HCT116 (cell line): ENCODE measurements at regions not wholly inside any gene's neighbourhood (a gene's known extent, or its start where the extent isn't known, plus 50 kb on each side); places are given as distances from the start of the nearest gene placed in this dataset.

Source experiments
- ATAC-seq: fragments of 200-7000 bp; cut with Tn5 transposase; 2 replicates; pipeline ENCODE4 v1.9.1; 2020; ENCODE audit warnings: mild to moderate bottlenecking, moderate library complexity
- BruUV-seq: library from RNA; stranded (reverse); fragments of 400-500 nt; replicated peaks from 2 replicates; lab custom pipeline; 2021; lab: Mats Ljungman, UMichigan
- CTCF ChIA-PET: fragments of 300-600 bp; sonication (Branson Sonifier 250); formaldehyde crosslinking; loops from one replicate; lab custom pipeline; 2021; ENCODE audit warnings: antibody characterized with exemption; lab: Charles Lee
- POLR2A ChIA-PET: fragments of 300-600, 350-600 bp; sonication (Branson Sonifier 250); formaldehyde crosslinking; loops from one replicate; lab custom pipeline; 2021; ENCODE audit warnings: antibody characterized with exemption; lab: Charles Lee
- RAD21 ChIA-PET, 2 experiments: fragments of 300-600 bp; sonication (Branson Sonifier 250); formaldehyde crosslinking; loops; one replicate each; lab custom pipeline; 2023; ENCODE audit warnings: low total read pairs in 2 of 2; ENCODE audit not compliant: uncharacterized antibody in 2 of 2, unreplicated experiment in 2 of 2, low non-redundant PET in 1 of 2; lab: Charles Lee
- DNase-seq: peaks from one replicate; pipeline ENCODE4 v3.0.0-alpha.2; 2010; ENCODE audit warnings: low read depth, low spot score
- H2AFZ ChIP-seq: fragments of 200-600 bp; shearing (Covaris generic), sonication (generic); 2 replicates; pipeline ENCODE4 v1.6.1; 2017; ENCODE audit warnings: low read depth, mixed run types, mixed read lengths, antibody characterized with exemption, low read length; ENCODE audit not compliant: poor library complexity, severe bottlenecking
- H3K27ac ChIP-seq: 2 replicates; pipeline ENCODE4 v1.5.1; 2012; ENCODE audit warnings: low read depth, low read length
- H3K27me3 ChIP-seq: fragments of 200-600 bp; sonication (generic); 2 replicates; pipeline ENCODE4 v1.6.1; 2016; ENCODE audit warnings: mixed run types, low read length, mixed read lengths; ENCODE audit not compliant: insufficient read depth
- H3K36me3 ChIP-seq, 2 experiments: fragments of 200-500 bp in 1 of 2; fragments of 200-600 bp in 1 of 2; sonication (Bioruptor generic) in 1 of 2; sonication (generic) in 1 of 2; 2 replicates each; pipeline versions ENCODE4 v1.5.1 to v1.6.1; 2014 to 2016; ENCODE audit warnings: low read length in 2 of 2, inconsistent platforms in 1 of 2, mixed read lengths in 1 of 2, mixed run types in 1 of 2; ENCODE audit not compliant: insufficient read depth in 2 of 2, control insufficient read depth in 1 of 2
- H3K4me1 ChIP-seq, 2 experiments: fragments of 200-600 bp in 1 of 2; sonication (generic) in 1 of 2; 2 replicates each; pipeline versions ENCODE4 v1.5.1 to v1.6.1; 2012 to 2017; ENCODE audit warnings: low read length in 2 of 2, inconsistent platforms in 1 of 2, mild to moderate bottlenecking in 1 of 2, mixed read lengths in 1 of 2, mixed run types in 1 of 2, moderate library complexity in 1 of 2; ENCODE audit not compliant: insufficient read depth in 2 of 2, control insufficient read depth in 1 of 2
- H3K4me2 ChIP-seq: fragments of 200-600 bp; sonication (generic); 2 replicates; pipeline ENCODE4 v1.6.1; 2017; ENCODE audit warnings: mixed run types, low read length, mixed read lengths
- H3K4me3 ChIP-seq, 2 experiments: fragments of 200-600 bp in 1 of 2; sonication (generic) in 1 of 2; replicated peaks in 1 of 2; 2 replicates each; pipeline ENCODE4 v1.5.1; 2011 to 2016; ENCODE audit warnings: low read length in 2 of 2, control low read depth in 1 of 2, low read depth in 1 of 2, mild to moderate bottlenecking in 1 of 2, mixed read lengths in 1 of 2, mixed run types in 1 of 2
- H3K79me2 ChIP-seq: fragments of 200-600 bp; sonication (generic); 2 replicates; pipeline ENCODE4 v1.6.1; 2017; ENCODE audit warnings: mild to moderate bottlenecking, mixed run types, low read length, moderate library complexity, mixed read lengths; ENCODE audit not compliant: insufficient read depth
- H3K9ac ChIP-seq: fragments of 200-600 bp; sonication (generic); 2 replicates; pipeline ENCODE4 v1.6.1; 2016; ENCODE audit warnings: low read length, mixed read lengths
- H3K9me2 ChIP-seq: fragments of 200-600 bp; sonication (generic), shearing (Covaris generic); 2 replicates; pipeline ENCODE4 v1.6.1; 2017; ENCODE audit warnings: mixed run types, mild to moderate bottlenecking, moderate library complexity; ENCODE audit not compliant: insufficient read depth
- H3K9me3 ChIP-seq, 2 experiments: fragments of 200-500 bp in 1 of 2; fragments of 200-600 bp in 1 of 2; sonication (Bioruptor generic) in 1 of 2; sonication (generic) in 1 of 2; 2 replicates each; pipeline ENCODE4 v1.6.1; 2014 to 2017; ENCODE audit warnings: low read length in 2 of 2, mixed read lengths in 2 of 2, inconsistent platforms in 1 of 2, low read depth in 1 of 2, mild to moderate bottlenecking in 1 of 2, mixed run types in 1 of 2, moderate library complexity in 1 of 2; ENCODE audit not compliant: control insufficient read depth in 1 of 2, insufficient read depth in 1 of 2
- H4K20me1 ChIP-seq: fragments of 200-600 bp; sonication (generic), shearing (Covaris generic); 2 replicates; pipeline ENCODE4 v1.6.1; 2017; ENCODE audit warnings: mixed run types, mild to moderate bottlenecking, moderate library complexity; ENCODE audit not compliant: insufficient read depth
- CBX3 ChIP-seq: IDR thresholded peaks from 2 replicates; pipeline ENCODE4 v1.6.1; 2012; ENCODE audit warnings: low read depth
- EGR1 ChIP-seq: IDR thresholded peaks from 2 replicates; pipeline ENCODE4 v1.6.1; 2012; ENCODE audit warnings: low read depth
- EZH2 ChIP-seq: fragments of 200-600 bp; sonication (generic); IDR thresholded peaks from 2 replicates; pipeline ENCODE4 v1.6.1; 2017; ENCODE audit warnings: antibody characterized with exemption, mixed run types
- EZH2phosphoT487 ChIP-seq: fragments of 200-600 bp; IDR thresholded peaks from 2 replicates; pipeline ENCODE4 v1.6.1; 2018; ENCODE audit warnings: antibody characterized with exemption, borderline replicate concordance
- FOSL1 ChIP-seq: IDR thresholded peaks from 2 replicates; pipeline ENCODE4 v1.6.1; 2012; ENCODE audit warnings: low read depth
- JUND ChIP-seq: IDR thresholded peaks from 2 replicates; pipeline ENCODE4 v1.6.1; 2012
- POLR2AphosphoS5 ChIP-seq: IDR thresholded peaks from 2 replicates; pipeline ENCODE4 v1.6.1; 2011; ENCODE audit warnings: mild to moderate bottlenecking, low read depth, low read length, moderate library complexity
- RAD21 ChIP-seq: IDR thresholded peaks from 2 replicates; pipeline ENCODE4 v1.6.1; 2012; ENCODE audit warnings: low read depth, mild to moderate bottlenecking
- SP1 ChIP-seq: IDR thresholded peaks from 2 replicates; pipeline ENCODE4 v1.6.1; 2012; ENCODE audit warnings: low read depth
- YY1 ChIP-seq: IDR thresholded peaks from 2 replicates; pipeline ENCODE4 v1.6.1; 2011; ENCODE audit warnings: low read length, low read depth, moderate library complexity, mild to moderate bottlenecking; ENCODE audit not compliant: insufficient replicate concordance; ENCODE audit errors: extremely low read depth
- intact Hi-C: fragments of 100-400 bp; cut with micrococcal nuclease; formaldehyde crosslinking; loops from 2 replicates; pipeline ENCODE4 v1.10.0; 2022
- TF ChIP-seq, protein P1 (sequence below): IDR thresholded peaks from 2 replicates; pipeline ENCODE4 v1.6.1; 2012
- TF ChIP-seq, protein P2 (sequence below), 3 experiments: fragments of 200-600 bp in 1 of 3; sonication (generic) in 1 of 3; IDR thresholded peaks in 2 of 3; conservative IDR thresholded peaks in 1 of 3; 2 replicates each; pipeline ENCODE4 v1.5.1; 2012 to 2017; ENCODE audit warnings: low read depth in 2 of 3, low read length in 2 of 3, antibody characterized with exemption in 1 of 3, borderline replicate concordance in 1 of 3, control low read depth in 1 of 3, mild to moderate bottlenecking in 1 of 3, mixed read lengths in 1 of 3, mixed run types in 1 of 3, moderate library complexity in 1 of 3; ENCODE audit not compliant: insufficient read depth in 1 of 3
- TF ChIP-seq, protein P3 (sequence below): IDR thresholded peaks from 2 replicates; pipeline ENCODE4 v1.6.1; 2012; ENCODE audit warnings: low read depth

DNA sequence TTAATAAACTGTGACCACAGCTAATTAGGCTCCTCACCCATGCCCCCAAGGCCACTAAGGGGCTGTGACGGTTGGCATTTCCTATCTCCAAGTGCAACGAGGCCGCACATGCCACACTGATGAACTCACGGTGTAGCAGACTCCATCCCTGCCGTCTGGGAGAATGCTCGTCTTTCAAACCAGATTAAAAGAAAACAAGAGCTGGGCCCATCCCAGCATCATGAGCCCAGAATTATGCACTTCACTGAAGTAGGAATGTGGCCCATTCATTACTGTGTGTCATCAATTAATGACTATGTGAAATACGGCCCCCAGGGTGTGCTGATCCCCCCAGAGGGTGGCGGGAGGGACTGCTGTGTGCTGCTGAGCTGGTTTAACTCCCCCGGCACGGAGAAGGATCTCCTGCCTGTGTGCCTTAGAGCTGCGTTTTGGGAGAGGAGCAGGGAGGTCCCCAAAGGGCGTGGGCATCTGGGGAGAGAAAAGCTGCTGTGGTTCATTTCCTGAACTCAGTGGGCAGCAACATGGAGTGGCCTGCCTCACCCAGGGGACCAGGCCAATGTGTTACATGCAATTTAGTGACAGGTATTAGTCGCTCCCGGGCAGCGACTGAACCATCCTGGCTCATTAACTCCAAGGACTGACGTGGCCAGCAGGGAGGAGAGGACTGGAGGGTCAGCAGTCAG, 194.5 kb downstream of the FOXL1 start:
- Histone ChIP-seq H3K4me1 (no peaks in the 10 kb centered on the region), H2AFZ (no peak overlapping the region), H3K9ac (no peak overlapping the region), H3K4me3 (no peak overlapping the region), H3K27me3 (peaks cover 40% of the 10 kb centered on the region), H3K27ac (no peak overlapping the region), H3K36me3 (no peaks in the 10 kb centered on the region), H3K9me3 (no peaks in the 10 kb centered on the region), H4K20me1 (no peaks in the 10 kb centered on the region), H3K79me2 (no peaks in the 10 kb centered on the region), H3K9me2 (no peaks in the 10 kb centered on the region), H3K4me2 (no peak overlapping the region)
- ATAC-seq = no peak
- intact Hi-C loops = no loop called here
- TF ChIP-seq EGR1 (no peak), POLR2AphosphoS5 (no peak), CBX3 (no peak), JUND (no peak)
- no peak for DNase-seq
- POLR2A ChIA-PET = no interaction called here
- RAD21 ChIA-PET = no interaction called here
- no TSS peak for BruUV-seq
- CTCF ChIA-PET = no interaction called here

DNA sequence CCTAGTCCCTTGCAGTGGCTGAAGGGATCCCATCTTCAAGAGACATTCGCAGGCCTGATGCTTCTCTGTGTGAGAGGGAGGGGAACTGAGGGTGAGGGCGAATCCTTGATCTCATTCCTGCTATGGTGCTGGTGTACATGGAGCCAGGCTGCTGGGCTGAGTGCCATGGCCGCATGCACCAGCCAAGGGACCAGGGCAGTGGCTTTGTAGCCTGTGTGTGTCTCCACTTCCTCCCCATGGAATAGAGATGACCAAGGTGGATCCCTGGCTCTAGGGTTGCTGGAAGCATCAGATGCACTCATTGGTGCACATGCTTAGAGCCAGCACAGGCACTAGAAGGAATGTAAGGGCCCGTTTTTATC, 195.0 kb downstream of the FOXL1 start:
- DNase-seq (no peak), ATAC-seq (no peak)
- H3K4me3 ChIP-seq = no peak overlapping the region
- ChIA-PET CTCF (no interaction called here), RAD21 (no interaction called here), POLR2A (no interaction called here)
- peaks cover 43% of the 10 kb centered on the region for H3K27me3 ChIP-seq
- BruUV-seq = no TSS peak
- H3K79me2 ChIP-seq = no peaks in the 10 kb centered on the region
- no peak overlapping the region for H2AFZ ChIP-seq
- no peaks in the 10 kb centered on the region for H3K9me3 ChIP-seq
- intact Hi-C loops = no loop called here
- no peaks in the 10 kb centered on the region for H3K4me1 ChIP-seq
- no peaks in the 10 kb centered on the region for H3K36me3 ChIP-seq
- H3K27ac ChIP-seq = no peak overlapping the region
- H3K9ac ChIP-seq = no peak overlapping the region
- H4K20me1 ChIP-seq = no peaks in the 10 kb centered on the region
- no peak overlapping the region for H3K4me2 ChIP-seq
- TF ChIP-seq YY1 (no peak), EZH2 (no peak), SP1 (no peak), RAD21 (no peak), EGR1 (no peak), FOSL1 (no peak), EZH2phosphoT487 (no peak)
- TF ChIP-seq, protein P1, sequence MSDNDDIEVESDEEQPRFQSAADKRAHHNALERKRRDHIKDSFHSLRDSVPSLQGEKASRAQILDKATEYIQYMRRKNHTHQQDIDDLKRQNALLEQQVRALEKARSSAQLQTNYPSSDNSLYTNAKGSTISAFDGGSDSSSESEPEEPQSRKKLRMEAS = no peak
- TF ChIP-seq, protein P2, sequence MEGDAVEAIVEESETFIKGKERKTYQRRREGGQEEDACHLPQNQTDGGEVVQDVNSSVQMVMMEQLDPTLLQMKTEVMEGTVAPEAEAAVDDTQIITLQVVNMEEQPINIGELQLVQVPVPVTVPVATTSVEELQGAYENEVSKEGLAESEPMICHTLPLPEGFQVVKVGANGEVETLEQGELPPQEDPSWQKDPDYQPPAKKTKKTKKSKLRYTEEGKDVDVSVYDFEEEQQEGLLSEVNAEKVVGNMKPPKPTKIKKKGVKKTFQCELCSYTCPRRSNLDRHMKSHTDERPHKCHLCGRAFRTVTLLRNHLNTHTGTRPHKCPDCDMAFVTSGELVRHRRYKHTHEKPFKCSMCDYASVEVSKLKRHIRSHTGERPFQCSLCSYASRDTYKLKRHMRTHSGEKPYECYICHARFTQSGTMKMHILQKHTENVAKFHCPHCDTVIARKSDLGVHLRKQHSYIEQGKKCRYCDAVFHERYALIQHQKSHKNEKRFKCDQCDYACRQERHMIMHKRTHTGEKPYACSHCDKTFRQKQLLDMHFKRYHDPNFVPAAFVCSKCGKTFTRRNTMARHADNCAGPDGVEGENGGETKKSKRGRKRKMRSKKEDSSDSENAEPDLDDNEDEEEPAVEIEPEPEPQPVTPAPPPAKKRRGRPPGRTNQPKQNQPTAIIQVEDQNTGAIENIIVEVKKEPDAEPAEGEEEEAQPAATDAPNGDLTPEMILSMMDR (IDR thresholded peaks at IDR 0.05 in 2 of 3, conservative IDR thresholded peaks at IDR 0.05 in 1 of 3; ENCODE audit: borderline replicate concordance in 1 of 3, insufficient read depth in 1 of 3, low read depth in 2 of 3, low read length in 2 of 3) = no peak
- TF ChIP-seq, protein P3, sequence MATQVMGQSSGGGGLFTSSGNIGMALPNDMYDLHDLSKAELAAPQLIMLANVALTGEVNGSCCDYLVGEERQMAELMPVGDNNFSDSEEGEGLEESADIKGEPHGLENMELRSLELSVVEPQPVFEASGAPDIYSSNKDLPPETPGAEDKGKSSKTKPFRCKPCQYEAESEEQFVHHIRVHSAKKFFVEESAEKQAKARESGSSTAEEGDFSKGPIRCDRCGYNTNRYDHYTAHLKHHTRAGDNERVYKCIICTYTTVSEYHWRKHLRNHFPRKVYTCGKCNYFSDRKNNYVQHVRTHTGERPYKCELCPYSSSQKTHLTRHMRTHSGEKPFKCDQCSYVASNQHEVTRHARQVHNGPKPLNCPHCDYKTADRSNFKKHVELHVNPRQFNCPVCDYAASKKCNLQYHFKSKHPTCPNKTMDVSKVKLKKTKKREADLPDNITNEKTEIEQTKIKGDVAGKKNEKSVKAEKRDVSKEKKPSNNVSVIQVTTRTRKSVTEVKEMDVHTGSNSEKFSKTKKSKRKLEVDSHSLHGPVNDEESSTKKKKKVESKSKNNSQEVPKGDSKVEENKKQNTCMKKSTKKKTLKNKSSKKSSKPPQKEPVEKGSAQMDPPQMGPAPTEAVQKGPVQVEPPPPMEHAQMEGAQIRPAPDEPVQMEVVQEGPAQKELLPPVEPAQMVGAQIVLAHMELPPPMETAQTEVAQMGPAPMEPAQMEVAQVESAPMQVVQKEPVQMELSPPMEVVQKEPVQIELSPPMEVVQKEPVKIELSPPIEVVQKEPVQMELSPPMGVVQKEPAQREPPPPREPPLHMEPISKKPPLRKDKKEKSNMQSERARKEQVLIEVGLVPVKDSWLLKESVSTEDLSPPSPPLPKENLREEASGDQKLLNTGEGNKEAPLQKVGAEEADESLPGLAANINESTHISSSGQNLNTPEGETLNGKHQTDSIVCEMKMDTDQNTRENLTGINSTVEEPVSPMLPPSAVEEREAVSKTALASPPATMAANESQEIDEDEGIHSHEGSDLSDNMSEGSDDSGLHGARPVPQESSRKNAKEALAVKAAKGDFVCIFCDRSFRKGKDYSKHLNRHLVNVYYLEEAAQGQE = no peak
- H3K9me2 ChIP-seq = no peaks in the 10 kb centered on the region
